ENCODE measurements at regions not wholly inside any gene's neighbourhood (a gene's known extent, or its start where the extent isn't known, plus 50 kb on each side); places are given as distances from the start of the nearest gene placed in this dataset.

- POLR2A ChIA-PET: no interaction called here
- DNase-seq (ENCODE audit: low spot score) (no peak), ATAC-seq (no peak)
- H3K9me3 Mint-ChIP-seq: peaks cover 9% of the 10 kb centered on the region
- peaks cover 4% of the 10 kb centered on the region for H3K36me3 Mint-ChIP-seq
- TF ChIP-seq USF1 (CRISPR knock-in tag; IDR thresholded peaks at IDR 0.05) (no peak), ZSCAN18 (CRISPR knock-in tag; IDR thresholded peaks at IDR 0.05) (no peak), TCF7 (CRISPR knock-in tag; IDR thresholded peaks at IDR 0.05; ENCODE audit: low read depth) (no peak), AFF4 (CRISPR knock-in tag; IDR thresholded peaks at IDR 0.05; ENCODE audit: borderline replicate concordance) (no peak), RELA (CRISPR knock-in tag; IDR thresholded peaks at IDR 0.05; ENCODE audit: borderline replicate concordance) (no peak), ZNF219 (CRISPR knock-in tag; IDR thresholded peaks at IDR 0.05; ENCODE audit: borderline replicate concordance) (no peak), ZNF396 (CRISPR knock-in tag; IDR thresholded peaks at IDR 0.05; ENCODE audit: borderline replicate concordance) (no peak), IRF1 (CRISPR knock-in tag; IDR thresholded peaks at IDR 0.05) (no peak), EMX1 (CRISPR knock-in tag; IDR thresholded peaks at IDR 0.05) (no peak), ZNF138 (CRISPR knock-in tag; conservative IDR thresholded peaks at IDR 0.05) (no peak)
- peaks cover 14% of the 10 kb centered on the region for H3K4me1 Mint-ChIP-seq
- H3K27ac Mint-ChIP-seq: no peak overlapping the region
- no peak overlapping the region for H3K4me3 Mint-ChIP-seq
- CTCF ChIA-PET: interaction anchor here (2.1 kb wide), 1 partner anchor 47 kb away, joined by 4 read pairs; no protein-coding TSS in a partner anchor
- H3K27me3 Mint-ChIP-seq (ENCODE audit: low read depth): no peaks in the 10 kb centered on the region; the same call in 1 of the 2 replicates
Measured at GRCh38 chr7:3153118-3153517, 109.5 kb upstream of the CARD11 start.

GRCh38 chr7:3154317-3154716 is 110.7 kb upstream of the CARD11 start:
- Mint-ChIP-seq H3K27ac (no peak overlapping the region), H3K27me3 (ENCODE audit: low read depth) (no peaks in the 10 kb centered on the region; the same call in 1 of the 2 replicates), H3K4me3 (no peak overlapping the region), H3K9me3 (peaks cover 9% of the 10 kb centered on the region), H3K36me3 (peaks cover 4% of the 10 kb centered on the region), H3K4me1 (peaks cover 22% of the 10 kb centered on the region)
- no peak for ATAC-seq
- ChIA-PET CTCF (interaction anchor here (0.8 to 2.1 kb wide), 2 partner anchors 46 to 89 kb away, joined by 4 read pairs; no protein-coding TSS in a partner anchor), POLR2A (no interaction called here)
- no peak for DNase-seq (ENCODE audit: low spot score)
- no peak for TF ChIP-seq ZNF423 (CRISPR knock-in tag; IDR thresholded peaks at IDR 0.05)
- TF ChIP-seq GTF2I (CRISPR knock-in tag; conservative IDR thresholded peaks at IDR 0.05): no peak
- TF ChIP-seq GRHL2 (CRISPR knock-in tag; IDR thresholded peaks at IDR 0.05; ENCODE audit: insufficient replicate concordance, severe bottlenecking): no peak
- no peak for TF ChIP-seq HMGA2 (CRISPR knock-in tag; IDR thresholded peaks at IDR 0.05)
- no peak for TF ChIP-seq ATF2 (CRISPR knock-in tag; IDR thresholded peaks at IDR 0.05; ENCODE audit: borderline replicate concordance, low read depth)
- TF ChIP-seq MLX (CRISPR knock-in tag; IDR thresholded peaks at IDR 0.05): no peak
- no peak for TF ChIP-seq FOXP4 (CRISPR knock-in tag; IDR thresholded peaks at IDR 0.05)
- TF ChIP-seq ZNF671 (CRISPR knock-in tag; IDR thresholded peaks at IDR 0.05): no peak
- no peak for TF ChIP-seq PREB (CRISPR knock-in tag; IDR thresholded peaks at IDR 0.05; ENCODE audit: borderline replicate concordance)
- no peak for TF ChIP-seq TCF7 (CRISPR knock-in tag; IDR thresholded peaks at IDR 0.05; ENCODE audit: low read depth)
- TF ChIP-seq HMGXB4 (CRISPR knock-in tag; IDR thresholded peaks at IDR 0.05): no peak
- TF ChIP-seq GABPB1 (CRISPR knock-in tag; IDR thresholded peaks at IDR 0.05): no peak

All from WTC11 (cell line).